SH-SY5Y (cell line): ENCODE measurements at regions not wholly inside any gene's neighbourhood (a gene's known extent, or its start where the extent isn't known, plus 50 kb on each side); places are given as distances from the start of the nearest gene placed in this dataset.

Source experiments
- GATA2 ChIP-seq: IDR thresholded peaks from 2 replicates; pipeline ENCODE4 v1.6.1; 2011; ENCODE audit warnings: mild to moderate bottlenecking, low read depth, low read length
- GATA3 ChIP-seq: IDR thresholded peaks from 2 replicates; pipeline ENCODE4 v1.6.1; 2011; ENCODE audit warnings: low read depth, mild to moderate bottlenecking, low read length, moderate library complexity

- TF ChIP-seq GATA2 (no peak), GATA3 (no peak)
These were observed 266.0 kb upstream of the PTGER4 start for GRCh38 chr5:40413743-40414142.
